WTC11 (cell line): ENCODE measurements at regions not wholly inside any gene's neighbourhood (a gene's known extent, or its start where the extent isn't known, plus 50 kb on each side); places are given as distances from the start of the nearest gene placed in this dataset.

Source experiments
- ATAC-seq: fragments of 200-7000 bp; cut with Tn5 transposase; 2 replicates; pipeline ENCODE4 v1.10.0; 2021; ENCODE audit warnings: mild to moderate bottlenecking, moderate library complexity
- CTCF ChIA-PET: fragments of 300-600 bp; sonication (Branson Sonifier 250); formaldehyde crosslinking; loops from one replicate; lab custom pipeline; 2021; ENCODE audit warnings: antibody characterized with exemption; lab: Charles Lee
- POLR2A ChIA-PET: fragments of 350-600 bp; sonication (Branson Sonifier 250); formaldehyde crosslinking; loops from one replicate; lab custom pipeline; 2021; ENCODE audit warnings: antibody characterized with exemption; lab: Charles Lee
- DNase-seq: peaks from one replicate; pipeline ENCODE4 v3.0.0; 2021; ENCODE audit warnings: low spot score
- H3K27ac Mint-ChIP-seq: 2 replicates; pipeline ENCODE4 v1.8.0; 2021; ENCODE audit warnings: mixed read lengths
- H3K27me3 Mint-ChIP-seq: 2 replicates; pipeline ENCODE4 v1.8.0; 2021; ENCODE audit warnings: low read depth, mild to moderate bottlenecking, moderate library complexity, mixed read lengths
- H3K36me3 Mint-ChIP-seq: 2 replicates; pipeline ENCODE4 v1.8.0; 2021; ENCODE audit warnings: mixed read lengths
- H3K4me1 Mint-ChIP-seq: 2 replicates; pipeline ENCODE4 v1.8.0; 2022; ENCODE audit warnings: mixed read lengths
- H3K4me3 Mint-ChIP-seq: 2 replicates; pipeline ENCODE4 v1.8.0; 2021; ENCODE audit warnings: mild to moderate bottlenecking, moderate library complexity, mixed read lengths
- H3K9me3 Mint-ChIP-seq: 2 replicates; pipeline ENCODE4 v1.8.0; 2021; ENCODE audit warnings: mixed read lengths
- ARID4B ChIP-seq: sonication (generic); formaldehyde crosslinking; IDR thresholded peaks from 2 replicates; pipeline ENCODE4 v1.8.0; 2023; ENCODE audit warnings: missing genetic modification reagents, mild to moderate bottlenecking, borderline replicate concordance
- CREB1 ChIP-seq: sonication (generic); formaldehyde crosslinking; IDR thresholded peaks from 2 replicates; pipeline ENCODE4 v1.8.0; 2023; ENCODE audit warnings: mild to moderate bottlenecking, missing genetic modification reagents
- E2F1 ChIP-seq: sonication (generic); formaldehyde crosslinking; IDR thresholded peaks from 2 replicates; pipeline ENCODE4 v1.8.0; 2022; ENCODE audit warnings: mild to moderate bottlenecking, missing genetic modification reagents
- FOXP1 ChIP-seq: sonication (generic); formaldehyde crosslinking; IDR thresholded peaks from 2 replicates; pipeline ENCODE4 v1.8.0; 2022; ENCODE audit warnings: missing genetic modification reagents, mild to moderate bottlenecking, moderate library complexity, borderline replicate concordance
- IRF2 ChIP-seq: sonication (generic); formaldehyde crosslinking; IDR thresholded peaks from 2 replicates; pipeline ENCODE4 v1.8.0; 2022; ENCODE audit warnings: low read depth, missing genetic modification reagents, borderline replicate concordance
- JAZF1 ChIP-seq: fragments of 250-450 bp; sonication (Bioruptor Pico); IDR thresholded peaks from 2 replicates; pipeline ENCODE4 v1.9.0; 2021; ENCODE audit warnings: moderate library complexity, mild to moderate bottlenecking, inconsistent platforms
- MXD4 ChIP-seq: fragments of 250-450 bp; sonication (Bioruptor Pico); IDR thresholded peaks from 2 replicates; pipeline ENCODE4 v1.8.0; 2021; ENCODE audit warnings: mild to moderate bottlenecking, moderate library complexity, borderline replicate concordance
- MYBL2 ChIP-seq: sonication (generic); formaldehyde crosslinking; IDR thresholded peaks from 2 replicates; pipeline ENCODE4 v1.8.1; 2023; ENCODE audit warnings: mild to moderate bottlenecking, moderate library complexity, missing genetic modification reagents
- NFE2L1 ChIP-seq: sonication (generic); formaldehyde crosslinking; IDR thresholded peaks from 2 replicates; pipeline ENCODE4 v1.8.1; 2023; ENCODE audit warnings: missing genetic modification reagents
- NFYB ChIP-seq: sonication (generic); formaldehyde crosslinking; conservative IDR thresholded peaks from 2 replicates; pipeline ENCODE4 v1.8.0; 2022; ENCODE audit warnings: low read depth, missing genetic modification reagents
- RELA ChIP-seq: sonication (generic); formaldehyde crosslinking; IDR thresholded peaks from 2 replicates; pipeline ENCODE4 v1.8.1; 2022; ENCODE audit warnings: missing genetic modification reagents, mild to moderate bottlenecking, borderline replicate concordance
- ZBTB21 ChIP-seq: sonication (generic); formaldehyde crosslinking; IDR thresholded peaks from 2 replicates; pipeline ENCODE4 v1.8.1; 2023; ENCODE audit warnings: mild to moderate bottlenecking, missing genetic modification reagents, borderline replicate concordance
- ZNF121 ChIP-seq: sonication (generic); formaldehyde crosslinking; IDR thresholded peaks from 2 replicates; pipeline ENCODE4 v1.8.0; 2023; ENCODE audit warnings: missing genetic modification reagents
- ZNF263 ChIP-seq: sonication (generic); formaldehyde crosslinking; IDR thresholded peaks from 2 replicates; pipeline ENCODE4 v1.8.1; 2022; ENCODE audit warnings: low read depth, mild to moderate bottlenecking, moderate library complexity, missing genetic modification reagents
- ZNF396 ChIP-seq: fragments of 250-450 bp; sonication (Bioruptor Pico); IDR thresholded peaks from 2 replicates; pipeline ENCODE4 v1.8.0; 2021; ENCODE audit warnings: mild to moderate bottlenecking, moderate library complexity, borderline replicate concordance
- ZNF671 ChIP-seq: fragments of 250-450 bp; sonication (Bioruptor Pico); IDR thresholded peaks from 2 replicates; pipeline ENCODE4 v1.8.0; 2021; ENCODE audit warnings: mild to moderate bottlenecking
- TF ChIP-seq, protein P1 (sequence below): sonication (generic); formaldehyde crosslinking; IDR thresholded peaks from 2 replicates; pipeline ENCODE4 v1.8.0; 2023; ENCODE audit warnings: mild to moderate bottlenecking, missing genetic modification reagents
- TF ChIP-seq, protein P2 (sequence below): fragments of 250-450 bp; sonication (Bioruptor Pico); conservative IDR thresholded peaks from 2 replicates; pipeline ENCODE4 v1.9.0; 2021; ENCODE audit warnings: mild to moderate bottlenecking
- TF ChIP-seq, protein P3 (sequence below): fragments of 250-450 bp; sonication (Bioruptor Pico); IDR thresholded peaks from 2 replicates; pipeline ENCODE4 v1.9.0; 2021; ENCODE audit warnings: moderate library complexity, mild to moderate bottlenecking, inconsistent platforms, borderline replicate concordance
- TF ChIP-seq, protein P4 (sequence below): fragments of 250-450 bp; sonication (Bioruptor Pico); IDR thresholded peaks from 2 replicates; pipeline ENCODE4 v1.9.0; 2021; ENCODE audit warnings: mild to moderate bottlenecking

- no peaks in the 10 kb centered on the region for H3K27me3 Mint-ChIP-seq
- H3K36me3 Mint-ChIP-seq, result no peaks in the 10 kb centered on the region
- POLR2A ChIA-PET, result no interaction called here
- peaks cover 45% of the 10 kb centered on the region for H3K4me1 Mint-ChIP-seq
- 0 out of 2 replicates have a peak, but pooled peaks cover 4% of the 10 kb centered on the region for H3K9me3 Mint-ChIP-seq
- DNase-seq (no peak), ATAC-seq (no peak)
- TF ChIP-seq MXD4 (CRISPR knock-in tag) (no peak), IRF2 (no peak), FOXP1 (CRISPR knock-in tag) (no peak), ZNF121 (CRISPR knock-in tag) (no peak), ARID4B (CRISPR knock-in tag) (no peak), ZNF671 (CRISPR knock-in tag) (no peak), MYBL2 (CRISPR knock-in tag) (no peak), ZBTB21 (no peak), NFYB (CRISPR knock-in tag) (no peak), CREB1 (CRISPR knock-in tag) (no peak), RELA (CRISPR knock-in tag) (no peak), ZNF396 (CRISPR knock-in tag) (no peak), ZNF263 (CRISPR knock-in tag) (no peak)
- TF ChIP-seq, protein P1, sequence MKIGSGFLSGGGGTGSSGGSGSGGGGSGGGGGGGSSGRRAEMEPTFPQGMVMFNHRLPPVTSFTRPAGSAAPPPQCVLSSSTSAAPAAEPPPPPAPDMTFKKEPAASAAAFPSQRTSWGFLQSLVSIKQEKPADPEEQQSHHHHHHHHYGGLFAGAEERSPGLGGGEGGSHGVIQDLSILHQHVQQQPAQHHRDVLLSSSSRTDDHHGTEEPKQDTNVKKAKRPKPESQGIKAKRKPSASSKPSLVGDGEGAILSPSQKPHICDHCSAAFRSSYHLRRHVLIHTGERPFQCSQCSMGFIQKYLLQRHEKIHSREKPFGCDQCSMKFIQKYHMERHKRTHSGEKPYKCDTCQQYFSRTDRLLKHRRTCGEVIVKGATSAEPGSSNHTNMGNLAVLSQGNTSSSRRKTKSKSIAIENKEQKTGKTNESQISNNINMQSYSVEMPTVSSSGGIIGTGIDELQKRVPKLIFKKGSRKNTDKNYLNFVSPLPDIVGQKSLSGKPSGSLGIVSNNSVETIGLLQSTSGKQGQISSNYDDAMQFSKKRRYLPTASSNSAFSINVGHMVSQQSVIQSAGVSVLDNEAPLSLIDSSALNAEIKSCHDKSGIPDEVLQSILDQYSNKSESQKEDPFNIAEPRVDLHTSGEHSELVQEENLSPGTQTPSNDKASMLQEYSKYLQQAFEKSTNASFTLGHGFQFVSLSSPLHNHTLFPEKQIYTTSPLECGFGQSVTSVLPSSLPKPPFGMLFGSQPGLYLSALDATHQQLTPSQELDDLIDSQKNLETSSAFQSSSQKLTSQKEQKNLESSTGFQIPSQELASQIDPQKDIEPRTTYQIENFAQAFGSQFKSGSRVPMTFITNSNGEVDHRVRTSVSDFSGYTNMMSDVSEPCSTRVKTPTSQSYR (CRISPR knock-in tag), result no peak
- TF ChIP-seq, protein P2, sequence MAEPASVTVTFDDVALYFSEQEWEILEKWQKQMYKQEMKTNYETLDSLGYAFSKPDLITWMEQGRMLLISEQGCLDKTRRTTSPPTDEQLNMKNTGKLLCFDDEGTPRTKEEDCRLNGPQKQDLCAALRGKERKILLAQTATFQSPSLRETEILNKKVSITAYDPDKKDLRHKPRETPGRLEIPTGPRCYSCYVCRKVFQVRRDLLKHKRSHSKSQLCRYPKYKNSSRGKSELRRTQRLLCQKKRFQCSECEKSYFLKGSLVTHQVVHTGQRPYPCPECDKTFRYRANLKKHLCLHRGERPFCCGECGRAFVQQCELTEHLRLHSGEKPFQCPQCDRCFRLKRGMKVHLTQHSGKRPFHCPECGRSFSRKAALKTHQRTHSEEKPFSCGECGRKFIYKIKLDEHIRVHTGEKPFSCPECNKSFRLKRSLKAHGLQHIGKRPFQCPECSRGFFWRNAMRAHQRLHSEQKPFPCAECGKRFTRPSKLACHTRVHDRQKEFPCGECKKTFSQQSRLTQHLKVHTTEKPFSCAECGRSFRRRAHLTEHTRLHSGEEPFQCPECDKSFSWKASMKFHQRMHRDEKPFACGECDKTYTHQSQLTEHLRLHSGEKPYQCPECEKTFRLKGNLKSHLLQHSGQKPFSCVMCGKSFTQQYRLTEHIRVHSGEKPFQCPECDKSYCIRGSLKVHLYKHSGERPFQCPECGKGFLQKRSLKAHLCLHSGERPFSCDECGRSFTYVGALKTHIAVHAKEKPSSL (CRISPR knock-in tag), result no peak
- TF ChIP-seq, protein P3, sequence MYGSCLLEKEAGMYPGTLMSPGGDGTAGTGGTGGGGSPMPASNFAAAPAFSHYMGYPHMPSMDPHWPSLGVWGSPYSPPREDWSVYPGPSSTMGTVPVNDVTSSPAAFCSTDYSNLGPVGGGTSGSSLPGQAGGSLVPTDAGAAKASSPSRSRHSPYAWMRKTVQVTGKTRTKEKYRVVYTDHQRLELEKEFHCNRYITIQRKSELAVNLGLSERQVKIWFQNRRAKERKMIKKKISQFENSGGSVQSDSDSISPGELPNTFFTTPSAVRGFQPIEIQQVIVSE (CRISPR knock-in tag), result no peak
- peak overlapping the region; percentile 16; the same call in 1 of the 2 replicates for H3K4me3 Mint-ChIP-seq
- peak overlapping the region; percentile 96 for H3K27ac Mint-ChIP-seq
- CTCF ChIA-PET, result interaction anchor here (0.8 to 3.0 kb wide), 6 partner anchors 10 to 316 kb away, joined by 3 to 19 read pairs (median 8); no protein-coding TSS in a partner anchor
Measured at GRCh38 chr10:128527711-128528110, 401.5 kb upstream of the MKI67 start.

DNA sequence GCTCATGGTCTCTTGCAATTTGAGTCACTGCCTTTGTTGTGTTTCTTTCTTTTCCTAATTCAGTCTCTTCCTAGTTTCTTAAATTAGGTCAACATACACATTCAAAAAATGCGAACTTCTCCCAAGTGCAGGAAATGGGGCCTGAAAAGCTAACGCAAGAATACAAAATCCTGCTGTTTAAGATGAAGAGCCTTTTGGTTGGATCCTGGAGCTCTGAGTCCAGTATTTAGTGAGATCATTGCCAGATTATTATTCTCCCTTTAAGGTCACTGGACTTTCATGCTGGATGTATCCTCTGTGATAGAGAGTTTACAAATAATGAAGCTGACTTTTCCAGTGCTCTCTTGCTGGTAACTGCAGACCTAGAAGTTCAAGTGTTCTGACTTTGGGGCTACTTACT is 401.9 kb upstream of the MKI67 start:
- CTCF ChIA-PET, result interaction anchor here (0.8 to 3.0 kb wide), 7 partner anchors 10 to 350 kb away, joined by 3 to 19 read pairs (median 8); no protein-coding TSS in a partner anchor
- no peak for TF ChIP-seq E2F1
- no peak for TF ChIP-seq JAZF1 (CRISPR knock-in tag)
- no peak for TF ChIP-seq NFE2L1 (CRISPR knock-in tag)
- TF ChIP-seq, protein P4, sequence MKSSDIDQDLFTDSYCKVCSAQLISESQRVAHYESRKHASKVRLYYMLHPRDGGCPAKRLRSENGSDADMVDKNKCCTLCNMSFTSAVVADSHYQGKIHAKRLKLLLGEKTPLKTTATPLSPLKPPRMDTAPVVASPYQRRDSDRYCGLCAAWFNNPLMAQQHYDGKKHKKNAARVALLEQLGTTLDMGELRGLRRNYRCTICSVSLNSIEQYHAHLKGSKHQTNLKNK (CRISPR knock-in tag), result no peak

More for the DNA sequence above, 401.9 kb upstream of the MKI67 start:
- 0 out of 2 replicates have a peak, but pooled peaks cover 4% of the 10 kb centered on the region for H3K9me3 Mint-ChIP-seq
- no peak overlapping the region for H3K4me3 Mint-ChIP-seq
- H3K27me3 Mint-ChIP-seq, result no peaks in the 10 kb centered on the region
- H3K4me1 Mint-ChIP-seq, result peaks cover 45% of the 10 kb centered on the region
- H3K36me3 Mint-ChIP-seq, result no peaks in the 10 kb centered on the region
- peak overlapping the region; percentile 96 for H3K27ac Mint-ChIP-seq
- no peak for ATAC-seq
- DNase-seq, result no peak
- POLR2A ChIA-PET, result no interaction called here
